ENCODE measurements at regions not wholly inside any gene's neighbourhood (a gene's known extent, or its start where the extent isn't known, plus 50 kb on each side); places are given as distances from the start of the nearest gene placed in this dataset.

GRCh38 chr7:46746695-46747687, 825.9 kb upstream of the IGFBP3 start:
- TF ChIP-seq CTCF (IDR thresholded peaks at IDR 0.05; ENCODE audit: low read depth, low read length) (no peak), MAX (IDR thresholded peaks at IDR 0.05; ENCODE audit: low read depth, low read length) (no peak), POLR2A (IDR thresholded peaks at IDR 0.05; ENCODE audit: extremely low read depth, insufficient read length) (no peak), MYC (IDR thresholded peaks at IDR 0.05; ENCODE audit: low read depth, low read length) (no peak)
